ENCODE measurements at regions not wholly inside any gene's neighbourhood (a gene's known extent, or its start where the extent isn't known, plus 50 kb on each side); places are given as distances from the start of the nearest gene placed in this dataset.
"Not testable (repeated sequence)": the region's sequence is repeated elsewhere in the genome, so short reads cannot be mapped to it uniquely, and the experiment has no call there.

DNA sequence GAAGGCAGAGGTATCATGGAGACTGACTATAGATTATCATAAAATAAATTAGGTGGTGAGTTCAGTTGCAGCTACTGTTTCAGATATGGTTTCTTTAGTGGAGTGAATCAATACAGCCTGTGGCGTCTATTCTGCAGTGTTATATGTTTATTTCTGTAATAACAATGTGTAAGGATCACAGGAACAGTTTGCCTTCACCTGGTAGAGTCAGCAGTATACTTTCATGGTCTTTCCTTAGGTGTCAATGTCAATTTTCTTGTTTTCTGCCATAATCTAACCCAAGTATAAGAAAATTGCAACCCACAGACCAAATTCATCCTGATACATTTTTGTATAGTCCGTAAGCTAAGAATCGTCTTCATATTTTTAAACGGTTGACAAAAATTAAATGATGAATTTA lies 140.4 kb upstream of the ATF7IP start:
- Histone ChIP-seq H3K9me3 (ENCODE audit: control insufficient read depth, low read depth, low read length) (peaks cover 2% of the 10 kb centered on the region), H3K4me3 (ENCODE audit: control insufficient read depth in 2 of 3, extremely low read depth in 1 of 3, insufficient read depth in 2 of 3, low read depth in 1 of 3, low read length in 3 of 3) (no peak overlapping the region), H3K9ac (ENCODE audit: control insufficient read depth, extremely low read depth, insufficient read depth, low read length) (no peak overlapping the region), H4K20me1 (ENCODE audit: control insufficient read depth, extremely low read depth, insufficient read depth, low read length) (no peaks in the 10 kb centered on the region), H3K4me1 (ENCODE audit: control insufficient read depth, extremely low read depth, insufficient read depth, low read length) (no peaks in the 10 kb centered on the region), H3K9me1 (ENCODE audit: control insufficient read depth, extremely low read depth, insufficient read depth, low read length) (no peaks in the 10 kb centered on the region), H3K36me3 (ENCODE audit: control insufficient read depth in 2 of 2, extremely low read depth in 1 of 2, insufficient read depth in 2 of 2, low read length in 2 of 2) (no peaks in the 10 kb centered on the region), H3K4me2 (ENCODE audit: control insufficient read depth, extremely low read depth, insufficient read depth, low read depth, low read length) (no peak overlapping the region), H3K27me3 (ENCODE audit: control insufficient read depth, extremely low read depth, insufficient read depth, low read length) (no peaks in the 10 kb centered on the region), H3K79me2 (ENCODE audit: control insufficient read depth, insufficient read depth, low read length) (no peaks in the 10 kb centered on the region), H3K27ac (ENCODE audit: control insufficient read depth, insufficient read depth, low read length) (no peak overlapping the region), H2AFZ (ENCODE audit: control insufficient read depth, low read length) (no peak overlapping the region)
- DNase-seq (ENCODE audit: low read depth, low spot score): no peak
- TF ChIP-seq EZH2 (IDR thresholded peaks at IDR 0.05; ENCODE audit: low read length): no peak
- TF ChIP-seq, protein P1, sequence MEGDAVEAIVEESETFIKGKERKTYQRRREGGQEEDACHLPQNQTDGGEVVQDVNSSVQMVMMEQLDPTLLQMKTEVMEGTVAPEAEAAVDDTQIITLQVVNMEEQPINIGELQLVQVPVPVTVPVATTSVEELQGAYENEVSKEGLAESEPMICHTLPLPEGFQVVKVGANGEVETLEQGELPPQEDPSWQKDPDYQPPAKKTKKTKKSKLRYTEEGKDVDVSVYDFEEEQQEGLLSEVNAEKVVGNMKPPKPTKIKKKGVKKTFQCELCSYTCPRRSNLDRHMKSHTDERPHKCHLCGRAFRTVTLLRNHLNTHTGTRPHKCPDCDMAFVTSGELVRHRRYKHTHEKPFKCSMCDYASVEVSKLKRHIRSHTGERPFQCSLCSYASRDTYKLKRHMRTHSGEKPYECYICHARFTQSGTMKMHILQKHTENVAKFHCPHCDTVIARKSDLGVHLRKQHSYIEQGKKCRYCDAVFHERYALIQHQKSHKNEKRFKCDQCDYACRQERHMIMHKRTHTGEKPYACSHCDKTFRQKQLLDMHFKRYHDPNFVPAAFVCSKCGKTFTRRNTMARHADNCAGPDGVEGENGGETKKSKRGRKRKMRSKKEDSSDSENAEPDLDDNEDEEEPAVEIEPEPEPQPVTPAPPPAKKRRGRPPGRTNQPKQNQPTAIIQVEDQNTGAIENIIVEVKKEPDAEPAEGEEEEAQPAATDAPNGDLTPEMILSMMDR (optimal IDR thresholded peaks at IDR 0.05 in 1 of 3, IDR thresholded peaks at IDR 0.05 in 1 of 3, conservative IDR thresholded peaks at IDR 0.05 in 1 of 3; ENCODE audit: extremely low read depth in 1 of 3, insufficient read depth in 2 of 3, low read length in 3 of 3): no peak
- no peak for FAIRE-seq
- dilution Hi-C loops (cut with MboI; ENCODE audit: extremely low pct_ligation_motif_present, low sequenced_read_pairs): no loop called here

GRCh38 chr12:14235176-14235575 lies 130.3 kb upstream of the ATF7IP start:
- H3K9me3 ChIP-seq (ENCODE audit: control insufficient read depth, low read depth, low read length); H3K27me3 ChIP-seq (ENCODE audit: control insufficient read depth, extremely low read depth, insufficient read depth, low read length); H3K9me1 ChIP-seq (ENCODE audit: control insufficient read depth, extremely low read depth, insufficient read depth, low read length); DNase-seq (ENCODE audit: low read depth, low spot score); FAIRE-seq; H4K20me1 ChIP-seq (ENCODE audit: control insufficient read depth, extremely low read depth, insufficient read depth, low read length); H3K36me3 ChIP-seq (ENCODE audit: control insufficient read depth in 2 of 2, extremely low read depth in 1 of 2, insufficient read depth in 2 of 2, low read length in 2 of 2); H3K27ac ChIP-seq (ENCODE audit: control insufficient read depth, insufficient read depth, low read length); H3K4me3 ChIP-seq (ENCODE audit: control insufficient read depth in 2 of 3, extremely low read depth in 1 of 3, insufficient read depth in 2 of 3, low read depth in 1 of 3, low read length in 3 of 3); H3K79me2 ChIP-seq (ENCODE audit: control insufficient read depth, insufficient read depth, low read length); H2AFZ ChIP-seq (ENCODE audit: control insufficient read depth, low read length); H3K4me2 ChIP-seq (ENCODE audit: control insufficient read depth, extremely low read depth, insufficient read depth, low read depth, low read length); H3K9ac ChIP-seq (ENCODE audit: control insufficient read depth, extremely low read depth, insufficient read depth, low read length): not testable (repeated sequence)
- dilution Hi-C loops (cut with MboI; ENCODE audit: extremely low pct_ligation_motif_present, low sequenced_read_pairs): loop anchor here (10.0 kb wide), 1 partner anchor 220 kb away; no protein-coding TSS in a partner anchor
- H3K4me1 ChIP-seq (ENCODE audit: control insufficient read depth, extremely low read depth, insufficient read depth, low read length): peaks cover 11% of the 10 kb centered on the region

DNA sequence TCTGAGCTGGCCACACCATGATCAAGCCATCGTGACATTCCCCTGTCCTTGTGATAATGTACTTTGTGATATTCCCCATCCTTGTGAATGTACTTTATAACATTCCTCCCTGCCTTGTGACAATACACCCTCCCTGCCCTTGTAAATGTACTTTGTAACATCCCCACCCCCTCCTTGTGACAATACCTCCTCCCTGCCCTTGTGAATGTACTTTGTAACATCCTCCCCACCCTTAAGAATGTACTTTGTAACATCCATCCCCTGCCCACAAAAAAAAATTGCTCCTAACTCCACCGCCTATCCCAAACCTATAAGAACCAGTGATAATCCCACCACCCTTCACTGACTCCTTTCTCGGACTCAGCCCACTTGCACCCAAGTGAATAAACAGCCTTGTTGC lies 128.8 kb upstream of the ATF7IP start:
- H3K4me1 ChIP-seq (ENCODE audit: control insufficient read depth, extremely low read depth, insufficient read depth, low read length): peaks cover 16% of the 10 kb centered on the region
- FAIRE-seq; DNase-seq (ENCODE audit: low read depth, low spot score); H3K36me3 ChIP-seq (ENCODE audit: control insufficient read depth in 2 of 2, extremely low read depth in 1 of 2, insufficient read depth in 2 of 2, low read length in 2 of 2); H3K9me1 ChIP-seq (ENCODE audit: control insufficient read depth, extremely low read depth, insufficient read depth, low read length); H3K4me2 ChIP-seq (ENCODE audit: control insufficient read depth, extremely low read depth, insufficient read depth, low read depth, low read length); H3K4me3 ChIP-seq (ENCODE audit: control insufficient read depth in 2 of 3, extremely low read depth in 1 of 3, insufficient read depth in 2 of 3, low read depth in 1 of 3, low read length in 3 of 3); H3K27me3 ChIP-seq (ENCODE audit: control insufficient read depth, extremely low read depth, insufficient read depth, low read length); H2AFZ ChIP-seq (ENCODE audit: control insufficient read depth, low read length); H3K79me2 ChIP-seq (ENCODE audit: control insufficient read depth, insufficient read depth, low read length); H3K9ac ChIP-seq (ENCODE audit: control insufficient read depth, extremely low read depth, insufficient read depth, low read length); H3K9me3 ChIP-seq (ENCODE audit: control insufficient read depth, low read depth, low read length); H4K20me1 ChIP-seq (ENCODE audit: control insufficient read depth, extremely low read depth, insufficient read depth, low read length); H3K27ac ChIP-seq (ENCODE audit: control insufficient read depth, insufficient read depth, low read length): not testable (repeated sequence)
- dilution Hi-C loops (cut with MboI; ENCODE audit: extremely low pct_ligation_motif_present, low sequenced_read_pairs): loop anchor here (10.0 kb wide), 1 partner anchor 218 kb away; no protein-coding TSS in a partner anchor
